ENCODE measurements at regions not wholly inside any gene's neighbourhood (a gene's known extent, or its start where the extent isn't known, plus 50 kb on each side); places are given as distances from the start of the nearest gene placed in this dataset.

DNA sequence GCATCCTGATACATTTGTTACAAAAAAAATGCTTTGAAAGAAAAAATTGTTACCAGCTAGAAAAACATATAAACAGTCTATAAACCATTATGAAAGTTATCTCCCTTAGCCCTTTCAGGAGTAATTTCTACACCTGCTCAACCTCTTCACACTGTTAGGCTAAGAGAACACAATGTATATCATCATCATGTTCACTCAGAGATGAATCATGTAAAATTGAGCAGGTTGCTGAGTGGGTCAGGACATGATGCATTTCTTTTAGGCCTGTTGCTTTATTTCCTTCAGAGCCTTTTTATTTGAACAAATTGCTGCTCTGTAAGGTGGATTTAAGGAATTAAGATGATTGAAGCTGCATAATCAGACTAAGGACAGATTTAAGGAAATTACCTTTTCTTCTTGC, 531.3 kb upstream of the MAN1A1 start:
- no peak for DNase-seq (ENCODE audit: low read depth)

DNA sequence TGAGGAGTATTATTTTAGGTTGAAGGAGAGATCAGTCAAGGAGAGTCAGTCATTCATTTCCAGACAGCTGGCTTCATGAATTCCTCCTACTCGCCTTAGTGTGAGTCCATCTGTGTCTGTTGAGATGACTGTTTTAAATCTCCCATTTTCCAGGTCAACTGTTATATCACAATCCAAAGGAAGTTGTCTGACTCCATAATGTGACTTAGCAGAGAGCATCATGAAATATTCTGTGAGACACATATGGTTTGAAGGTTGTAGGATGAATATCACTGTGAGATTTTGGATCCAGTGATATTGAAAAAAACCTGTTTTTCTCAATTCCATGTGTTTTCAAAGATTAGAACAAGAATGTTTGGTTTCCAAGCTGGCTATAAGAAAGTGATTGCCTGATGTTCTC, 530.2 kb upstream of the MAN1A1 start:
- DNase-seq (ENCODE audit: low read depth): no peak

DNA sequence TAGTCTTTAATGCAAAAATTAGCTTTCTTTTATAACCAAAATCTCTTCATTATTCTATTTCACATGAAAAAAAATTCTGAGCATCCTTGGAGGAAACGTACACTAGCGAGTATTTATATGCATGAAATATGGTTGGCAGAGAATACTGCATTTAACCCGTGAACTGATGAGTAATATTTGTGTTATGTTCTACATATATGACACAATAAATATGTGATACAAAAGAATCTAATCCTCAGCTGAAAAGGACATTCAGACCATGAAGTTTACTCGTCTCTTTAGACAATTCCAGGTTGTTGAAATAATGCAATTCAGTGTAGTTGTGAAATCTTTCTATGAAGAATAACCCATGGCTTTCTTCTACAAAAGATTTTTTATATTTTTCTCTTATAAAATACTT, 524.8 kb upstream of the MAN1A1 start:
- DNase-seq (ENCODE audit: low read depth): no peak

DNA sequence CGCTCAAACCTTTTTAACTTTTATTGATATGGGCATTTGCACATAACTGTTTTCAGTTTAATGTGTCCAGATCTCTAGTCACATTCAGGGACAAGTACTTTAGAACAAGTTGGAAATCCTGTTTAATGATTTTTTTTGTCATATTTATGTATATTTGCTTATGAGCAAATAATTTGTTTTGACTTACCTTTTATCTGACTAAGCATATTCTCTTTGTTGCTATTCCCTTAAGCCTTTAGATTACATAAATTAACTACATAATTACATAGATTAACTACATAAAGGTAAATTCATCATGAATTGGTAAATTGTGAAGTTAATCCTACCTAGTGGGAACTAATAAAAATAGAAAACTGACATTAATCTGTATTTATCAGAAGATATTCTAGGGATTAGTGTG, 523.5 kb upstream of the MAN1A1 start:
- no peak for DNase-seq (ENCODE audit: low read depth)

DNA sequence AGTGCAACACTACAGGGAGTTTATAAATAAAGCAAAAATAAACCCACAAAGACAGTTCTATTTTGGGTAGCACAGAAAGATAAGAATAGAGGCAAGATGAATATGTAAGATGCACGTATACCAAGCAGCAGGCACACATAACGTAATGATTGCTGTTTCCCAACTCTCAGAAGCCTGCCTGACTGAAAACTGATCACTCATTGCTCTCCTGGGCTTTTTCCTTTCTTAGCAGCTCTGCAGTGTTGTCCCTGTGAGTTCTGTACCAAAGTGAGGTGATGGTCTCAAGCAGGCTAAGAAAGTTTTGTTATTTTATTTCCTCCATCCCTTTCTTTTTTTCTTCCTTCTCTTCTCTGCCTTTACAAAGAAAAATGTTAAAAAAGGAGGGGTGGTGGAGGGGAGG, 522.0 kb upstream of the MAN1A1 start:
- peak; percentile 19 for DNase-seq (ENCODE audit: low read depth)

DNA sequence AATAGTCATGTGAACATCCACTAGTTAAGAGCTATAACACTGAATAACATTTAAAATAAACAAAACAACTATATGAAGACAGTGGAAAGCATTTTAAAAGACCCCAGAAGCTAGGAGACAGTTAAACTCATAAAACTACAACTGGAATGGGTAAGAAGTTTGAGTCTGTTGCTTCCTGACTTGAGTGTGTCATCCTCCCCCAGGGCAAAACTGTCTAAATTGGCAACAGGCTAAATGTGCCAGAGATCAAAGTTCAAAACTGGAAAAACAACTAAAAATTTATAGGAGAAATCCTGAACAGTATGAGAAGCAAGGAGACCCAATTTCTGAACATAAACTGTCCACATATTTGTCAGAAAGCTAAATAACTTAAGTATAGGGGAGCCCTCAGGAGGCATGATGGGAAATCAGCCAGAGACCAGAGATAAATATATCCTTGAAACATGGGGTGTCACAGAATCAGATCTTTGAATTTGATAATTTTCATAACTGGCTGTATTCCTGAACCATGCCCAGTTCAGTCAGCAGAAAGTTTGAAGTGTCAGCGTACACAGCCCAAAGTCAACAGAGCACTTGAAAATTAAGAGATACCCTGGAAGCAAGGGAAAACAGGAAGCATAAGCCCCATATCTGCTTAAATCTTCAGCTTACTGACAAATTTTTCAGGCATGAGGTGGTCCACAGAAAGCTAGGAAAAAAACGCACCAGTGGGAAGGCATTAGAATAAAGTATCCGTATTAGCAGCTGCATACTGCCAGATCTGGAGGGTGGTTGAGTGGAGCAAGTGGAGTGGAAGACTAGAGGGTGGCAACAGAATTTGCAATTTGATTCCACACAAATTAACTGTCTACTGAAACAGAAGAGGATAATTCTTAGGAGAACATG, 516.1 kb upstream of the MAN1A1 start:
- peak; percentile 88 for DNase-seq (ENCODE audit: low read depth)

DNA sequence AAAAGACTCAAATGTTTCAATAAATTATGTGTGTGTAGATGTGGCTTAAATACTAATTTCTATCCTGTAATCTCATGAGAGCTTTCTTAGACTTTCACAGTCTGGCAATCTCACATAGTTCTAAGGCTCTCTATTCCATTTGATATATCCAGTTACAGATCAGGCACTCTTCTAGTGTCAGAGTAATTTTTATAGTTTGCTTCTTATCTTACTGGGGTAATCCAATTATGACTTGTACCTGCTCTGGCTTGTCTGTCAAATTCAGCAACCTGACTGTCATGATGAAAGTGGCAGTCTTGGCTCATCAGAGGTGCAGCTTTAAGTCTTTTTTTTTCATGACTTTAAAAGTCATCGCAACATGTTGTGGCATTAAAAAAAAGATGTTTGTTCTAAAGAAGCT, 513.2 kb upstream of the MAN1A1 start:
- no peak for DNase-seq (ENCODE audit: low read depth)

DNA sequence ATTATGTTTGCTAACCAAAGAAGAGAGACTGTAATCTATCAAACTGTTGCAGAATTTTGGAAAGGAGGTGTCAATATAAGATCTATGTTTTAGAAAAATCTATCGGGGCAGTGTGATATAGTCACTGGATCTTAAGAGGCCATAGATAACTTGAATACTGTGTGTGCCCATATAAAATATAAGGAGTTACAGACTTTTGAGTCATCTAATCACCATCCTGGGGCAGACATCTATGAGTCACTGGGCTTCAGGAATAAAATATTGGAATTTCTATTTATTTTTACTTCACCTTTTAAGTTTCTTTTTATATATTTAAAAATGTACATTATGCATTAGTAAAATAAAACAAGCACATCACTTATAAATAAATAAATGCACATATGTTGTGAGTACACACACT, 509.3 kb upstream of the MAN1A1 start:
- peak; percentile 64 for DNase-seq (ENCODE audit: low read depth)

DNA sequence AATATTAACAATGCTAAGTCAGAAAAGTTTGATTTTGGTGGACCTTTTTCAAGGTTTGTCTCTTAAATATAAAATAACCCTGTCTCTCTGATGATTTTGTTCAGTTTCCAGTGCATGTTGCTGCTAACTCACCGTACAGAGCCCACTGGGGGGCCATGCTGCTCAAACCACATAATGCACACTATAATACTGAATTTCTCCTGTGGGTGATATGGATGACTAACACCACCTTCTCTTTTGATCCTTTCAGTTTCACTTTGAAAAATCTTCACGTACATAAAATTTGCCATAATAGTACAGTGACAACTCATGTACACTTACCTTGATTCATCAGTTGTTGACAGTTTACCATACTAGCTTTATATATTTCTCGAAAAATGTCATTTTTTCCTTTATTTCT, 506.6 kb upstream of the MAN1A1 start:
- peak; percentile 70 for DNase-seq (ENCODE audit: low read depth)

DNA sequence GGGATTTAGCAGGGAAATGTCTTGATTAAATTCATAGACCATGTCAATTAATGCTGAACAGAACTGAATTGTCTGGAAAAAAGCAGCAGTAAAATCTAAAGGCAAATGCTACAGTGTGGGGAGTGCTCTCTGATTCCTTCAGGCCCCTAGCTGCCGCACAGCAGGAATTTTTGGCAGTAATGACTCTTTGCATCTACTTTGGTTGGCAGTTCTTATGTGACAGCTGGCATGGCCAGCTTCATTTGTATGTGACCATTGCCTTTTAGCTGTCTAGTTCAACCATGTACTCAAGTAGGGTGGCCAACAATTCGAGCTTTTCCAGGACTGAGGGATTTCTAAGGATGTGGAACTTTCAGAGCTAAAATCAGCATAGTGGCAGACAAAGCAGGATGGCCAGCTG, 499.1 kb upstream of the MAN1A1 start:
- DNase-seq (ENCODE audit: low read depth): no peak

DNA sequence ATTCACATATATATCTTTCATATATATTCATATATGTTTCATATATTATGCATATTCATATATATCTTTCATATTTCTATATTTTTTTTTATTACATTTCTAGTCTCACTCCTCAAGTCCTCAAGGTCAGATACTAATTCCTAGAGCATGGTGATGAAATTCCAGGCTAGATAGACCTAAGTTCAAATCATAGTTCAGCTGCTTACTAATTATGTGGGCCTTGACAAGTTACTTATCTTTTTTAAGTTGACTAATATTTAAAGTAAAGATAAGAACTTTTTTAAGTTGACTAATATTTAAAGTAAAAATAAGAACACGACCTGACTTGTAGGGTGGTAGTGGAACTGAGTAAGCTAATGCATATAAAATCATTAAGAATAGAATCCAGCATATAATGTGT, 495.6 kb upstream of the MAN1A1 start:
- DNase-seq (ENCODE audit: low read depth): no peak

DNA sequence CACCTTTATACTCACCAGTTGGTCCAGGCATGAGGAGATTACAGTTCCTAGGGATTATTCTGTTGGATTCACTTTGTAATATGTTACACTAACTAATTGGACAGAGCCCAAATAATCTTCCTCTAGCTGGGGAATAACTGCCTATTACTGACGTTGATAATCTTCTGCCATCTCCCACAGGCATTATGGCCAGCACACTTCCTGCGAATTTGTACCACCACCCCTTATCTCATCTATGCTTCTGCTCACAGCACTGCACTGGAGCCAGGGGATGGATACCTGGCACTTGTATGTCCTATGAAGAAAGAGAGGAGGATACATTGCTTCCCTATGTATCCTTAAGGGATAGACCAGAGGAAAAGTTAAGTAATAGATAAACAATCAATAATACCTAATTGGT, 494.8 kb upstream of the MAN1A1 start:
- no peak for DNase-seq (ENCODE audit: low read depth)

DNA sequence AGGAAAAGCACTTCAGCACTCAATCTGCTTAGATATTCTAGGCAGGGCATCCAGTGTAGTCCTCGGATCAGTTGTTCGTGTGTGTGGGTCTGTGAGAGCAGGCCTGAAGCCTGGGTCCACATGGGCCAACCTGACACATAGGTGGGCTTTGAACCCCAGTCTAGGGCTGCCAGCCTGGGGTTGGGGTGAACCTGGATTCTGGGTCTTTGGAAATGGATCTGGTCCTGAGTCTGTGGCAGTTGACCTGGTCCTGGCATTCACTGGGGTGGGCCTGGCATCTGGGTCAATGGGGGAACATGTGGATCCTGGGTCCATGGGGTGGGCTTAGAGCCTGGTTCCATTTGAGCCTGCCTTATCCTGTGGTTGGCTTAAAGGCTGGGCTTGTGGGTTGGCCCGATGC, 492.6 kb upstream of the MAN1A1 start:
- no peak for DNase-seq (ENCODE audit: low read depth)

DNA sequence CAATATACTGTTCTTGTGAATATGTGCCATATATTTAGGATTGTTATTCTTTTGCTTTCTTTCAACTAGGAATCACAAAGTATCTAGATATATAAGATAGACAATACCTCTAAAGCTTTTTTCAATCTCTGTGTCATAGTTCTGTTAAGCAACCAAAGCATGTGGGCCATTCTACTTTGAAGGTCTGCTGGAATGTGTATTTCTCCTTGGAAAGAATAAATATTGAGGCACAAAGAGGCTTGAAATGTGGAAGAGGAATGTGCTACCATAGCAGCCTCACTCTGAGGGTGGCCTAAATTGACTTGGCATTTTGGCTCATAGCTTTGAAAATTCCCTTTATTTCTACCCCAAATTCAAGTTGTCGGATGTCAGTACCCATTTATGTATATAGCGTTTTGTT, 488.5 kb upstream of the MAN1A1 start:
- no peak for DNase-seq (ENCODE audit: low read depth)

DNA sequence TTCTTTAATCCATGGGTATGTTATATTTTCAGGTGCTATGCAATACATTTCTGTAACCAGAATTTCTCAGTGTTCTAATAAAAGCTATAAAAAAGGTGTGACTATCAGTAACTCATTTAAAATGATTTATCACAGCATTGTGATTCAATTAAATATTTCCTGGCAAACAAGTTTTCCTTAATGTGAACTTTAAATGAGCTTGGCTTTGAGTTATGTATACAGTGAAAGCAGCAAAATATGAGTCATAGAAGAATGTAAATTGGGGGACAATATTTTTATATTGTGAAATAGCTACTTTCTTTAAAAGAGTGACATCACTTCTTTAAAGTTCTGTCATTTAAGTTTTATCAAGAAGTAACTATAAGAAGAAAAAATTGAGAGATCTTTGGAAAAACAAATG, 484.9 kb upstream of the MAN1A1 start:
- no peak for DNase-seq (ENCODE audit: low read depth)

DNA sequence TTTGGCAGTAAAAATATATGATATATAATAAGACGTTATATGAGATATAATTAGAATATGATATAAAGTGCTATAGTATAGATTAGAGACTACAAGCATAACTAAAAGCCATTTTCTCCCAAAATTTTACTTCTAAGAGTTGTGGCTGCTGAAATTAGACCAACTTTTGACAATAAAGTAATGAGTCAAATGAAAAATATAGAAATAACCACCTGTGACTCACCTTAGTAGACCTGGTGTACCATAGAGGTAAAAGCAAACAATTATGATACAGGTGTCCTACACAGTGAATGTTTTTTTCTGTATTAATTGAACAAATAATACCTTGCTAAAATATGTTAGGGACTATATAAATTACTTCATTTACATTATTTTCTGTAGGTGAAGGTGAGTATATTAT, 482.9 kb upstream of the MAN1A1 start:
- no peak for DNase-seq (ENCODE audit: low read depth)

DNA sequence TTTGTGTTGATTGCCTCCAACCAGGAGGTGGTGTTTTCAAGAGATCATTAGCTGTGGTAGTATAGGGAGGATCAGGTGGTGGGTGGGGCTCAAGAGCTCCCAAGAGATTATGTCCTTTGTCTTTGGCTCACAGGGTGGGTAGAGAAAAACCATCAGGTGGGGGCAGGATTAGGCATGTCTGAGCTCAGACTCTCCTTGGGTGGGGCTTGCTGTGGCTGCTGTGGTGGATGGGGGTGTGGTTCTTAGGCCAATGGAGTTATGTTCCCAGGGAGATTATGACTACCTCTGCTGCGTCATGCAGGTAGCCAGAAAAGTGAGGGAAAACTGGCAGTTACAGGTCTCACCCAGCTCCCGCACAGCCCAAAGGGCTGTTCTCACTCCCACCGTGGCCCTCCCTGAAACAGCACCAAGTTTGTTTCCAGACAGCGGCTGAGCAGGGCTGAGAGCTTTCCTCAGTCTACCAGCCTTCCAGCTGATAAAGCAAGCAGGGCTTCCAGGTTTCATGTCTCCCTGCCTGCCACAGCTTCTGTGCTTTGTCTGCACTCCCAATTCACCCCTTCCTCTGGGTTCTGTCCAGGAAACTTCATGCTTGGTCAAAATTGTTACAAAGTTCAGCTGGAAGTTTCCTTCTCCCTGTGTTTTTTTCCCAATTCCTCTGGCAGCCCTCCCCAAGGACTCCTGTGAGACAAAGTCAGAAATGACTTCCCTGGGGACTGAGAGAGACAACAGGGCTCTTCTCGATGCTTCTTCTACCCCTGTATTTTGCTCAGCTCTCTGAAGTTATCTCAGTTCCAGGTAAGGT, 481.1 kb upstream of the MAN1A1 start:
- no peak for DNase-seq (ENCODE audit: low read depth)

DNA sequence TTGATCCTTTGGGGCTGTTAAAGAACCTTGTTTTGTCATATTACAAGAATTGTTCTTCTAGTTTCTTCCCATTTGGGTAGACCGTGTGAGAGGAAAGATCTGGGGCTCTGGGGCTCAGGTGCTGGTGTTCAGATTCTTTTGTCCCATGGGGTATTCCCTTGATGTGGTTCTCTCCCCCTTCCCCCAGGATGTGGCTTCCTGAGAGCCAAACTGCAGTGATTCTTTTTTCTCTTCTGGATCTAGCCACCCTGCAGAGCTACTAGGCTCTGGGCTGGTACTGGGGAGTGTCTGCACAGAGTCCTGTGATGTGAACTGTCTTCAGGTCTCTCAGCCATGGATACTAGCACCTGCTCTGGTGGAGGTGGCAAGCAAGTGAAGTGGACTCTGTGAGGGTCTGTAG, 480.5 kb upstream of the MAN1A1 start:
- DNase-seq (ENCODE audit: low read depth): no peak

DNA sequence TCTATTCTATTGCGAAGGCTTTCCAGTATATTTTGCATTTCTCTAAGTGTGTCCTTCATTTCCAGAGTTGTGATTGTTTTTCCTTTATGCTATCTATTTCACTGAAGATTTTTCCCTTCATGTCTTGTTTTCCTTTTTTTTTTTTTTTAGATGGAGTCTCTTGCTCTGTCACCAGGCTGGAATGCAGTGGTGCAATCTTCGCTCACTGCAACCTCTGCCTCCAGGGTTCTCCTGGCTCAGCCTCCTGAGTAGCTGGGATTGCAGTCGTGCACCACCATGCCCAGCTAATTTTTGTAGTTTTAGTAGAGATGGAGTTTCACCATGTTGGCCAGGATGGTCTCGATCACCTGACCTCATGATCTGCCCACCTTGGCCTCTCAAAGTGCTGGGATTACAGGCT, 479.9 kb upstream of the MAN1A1 start:
- peak; percentile 29 for DNase-seq (ENCODE audit: low read depth)

DNA sequence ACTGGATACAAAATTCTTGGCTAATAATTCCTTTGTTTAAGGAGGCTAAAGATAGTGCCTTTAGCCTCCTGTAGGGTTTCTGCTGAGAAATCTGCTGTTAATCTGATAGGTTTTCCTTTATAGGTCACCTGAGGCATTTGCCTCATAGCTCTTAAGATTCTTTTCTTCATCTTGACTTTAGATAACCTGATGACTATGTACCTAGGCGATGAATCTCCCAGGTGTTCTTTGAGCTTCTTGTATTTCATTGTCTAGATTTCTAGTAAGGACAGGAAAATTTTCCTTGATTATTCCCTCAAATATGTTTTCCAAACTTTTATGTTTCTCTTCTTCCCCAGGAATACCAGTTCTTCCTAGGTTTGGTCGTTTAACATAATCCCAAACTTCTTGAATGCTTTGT, 479.4 kb upstream of the MAN1A1 start:
- no peak for DNase-seq (ENCODE audit: low read depth)

DNA sequence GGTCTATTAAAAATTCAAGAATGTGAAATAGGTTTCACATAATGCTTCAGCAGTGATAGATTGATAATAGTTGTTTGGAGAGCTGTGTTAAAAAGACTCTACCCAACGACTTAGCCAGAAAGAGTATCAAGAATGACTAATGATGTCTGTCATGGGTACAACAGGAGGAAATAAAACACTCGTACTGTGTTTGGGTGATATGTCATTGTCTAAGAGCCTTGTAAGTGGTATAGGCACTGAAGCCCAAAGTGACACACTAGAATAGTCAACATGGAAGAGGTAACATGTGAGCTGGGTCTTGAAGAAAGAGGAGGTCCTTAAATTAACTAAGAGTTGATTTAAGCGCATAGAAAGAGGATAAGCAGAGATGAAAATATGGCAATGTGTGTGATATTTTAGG, 471.8 kb upstream of the MAN1A1 start:
- no peak for DNase-seq (ENCODE audit: low read depth)

DNA sequence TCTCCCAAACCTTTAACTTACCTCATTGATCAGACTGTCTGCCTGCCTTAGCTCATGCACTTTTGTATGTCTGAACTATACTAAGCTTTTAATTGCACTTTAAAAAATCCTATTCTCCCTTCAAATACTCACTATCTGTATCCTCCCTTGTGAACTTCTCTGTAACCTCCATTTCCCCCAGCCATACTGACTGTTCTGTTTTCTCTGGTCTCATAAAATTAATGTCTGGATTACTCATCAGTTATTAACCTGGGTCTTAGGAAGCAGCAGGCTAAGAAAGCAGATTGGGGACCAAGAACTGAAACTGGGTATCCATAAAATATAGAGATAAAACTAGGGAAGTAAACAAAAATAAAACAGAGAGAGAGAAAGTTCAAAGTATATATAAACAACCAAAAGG, 469.3 kb upstream of the MAN1A1 start:
- no peak for DNase-seq (ENCODE audit: low read depth)
